Forelimb muscle (tissue), 1 donor: ENCODE measurements at regions not wholly inside any gene's neighbourhood (a gene's known extent, or its start where the extent isn't known, plus 50 kb on each side); places are given as distances from the start of the nearest gene placed in this dataset.

Experiments
- DNase-seq: peaks from one replicate; pipeline ENCODE4 v3.0.0-alpha.2; 2013; ENCODE audit warnings: low read depth

DNA sequence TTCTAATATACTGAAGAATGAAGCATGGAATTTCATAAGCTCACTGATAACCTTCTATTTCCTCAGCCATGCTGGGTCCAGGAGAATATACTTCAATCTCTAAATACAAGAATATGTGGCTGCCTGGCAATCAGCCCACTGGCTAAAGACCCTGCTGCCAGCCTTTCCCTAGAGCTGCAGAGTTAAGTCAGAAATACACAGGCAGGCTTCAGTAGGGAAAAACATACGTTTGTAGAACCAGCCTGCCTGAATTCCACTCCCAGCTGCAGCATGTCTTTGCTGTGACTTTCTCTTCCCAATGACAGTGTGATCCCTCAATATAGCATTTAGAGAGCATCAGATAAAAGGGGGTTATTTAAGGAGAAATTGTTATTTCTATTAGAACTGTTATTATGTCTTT, 289.1 kb downstream of the PCDH19 start:
- DNase-seq = no peak

DNA sequence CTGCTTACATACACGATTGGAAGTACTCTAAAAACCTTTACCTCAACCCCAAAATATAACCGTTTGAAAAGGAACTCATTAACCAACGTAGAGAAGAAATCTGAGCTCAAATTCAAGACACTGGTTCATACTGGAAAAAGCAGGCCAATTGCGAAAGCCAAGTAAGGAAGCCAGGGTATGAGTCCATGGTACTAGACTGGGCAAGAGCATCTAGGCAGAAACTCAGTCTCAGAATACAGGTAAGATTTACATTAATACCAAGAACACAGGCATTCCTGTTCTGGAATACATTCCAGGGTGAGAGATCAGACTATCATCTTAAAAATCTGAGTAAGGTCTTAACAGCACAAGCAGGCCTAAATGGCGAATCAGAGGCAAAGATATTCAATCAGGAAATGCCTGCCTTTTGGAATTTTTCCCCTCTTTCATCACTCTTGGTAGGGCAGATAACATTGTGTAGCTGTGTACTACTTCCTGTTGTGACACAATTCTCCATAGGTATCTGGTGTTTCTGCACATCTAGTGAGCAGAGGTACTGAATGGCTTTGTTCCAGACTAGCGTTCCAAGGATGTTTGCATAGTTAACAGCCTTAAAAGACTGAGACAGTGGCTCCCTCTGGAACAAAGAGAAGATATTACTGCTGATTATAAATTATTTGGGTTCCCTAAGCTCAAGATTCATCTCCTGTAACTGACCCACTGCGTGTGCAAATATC, 311.3 kb downstream of the PCDH19 start:
- DNase-seq = no peak

DNA sequence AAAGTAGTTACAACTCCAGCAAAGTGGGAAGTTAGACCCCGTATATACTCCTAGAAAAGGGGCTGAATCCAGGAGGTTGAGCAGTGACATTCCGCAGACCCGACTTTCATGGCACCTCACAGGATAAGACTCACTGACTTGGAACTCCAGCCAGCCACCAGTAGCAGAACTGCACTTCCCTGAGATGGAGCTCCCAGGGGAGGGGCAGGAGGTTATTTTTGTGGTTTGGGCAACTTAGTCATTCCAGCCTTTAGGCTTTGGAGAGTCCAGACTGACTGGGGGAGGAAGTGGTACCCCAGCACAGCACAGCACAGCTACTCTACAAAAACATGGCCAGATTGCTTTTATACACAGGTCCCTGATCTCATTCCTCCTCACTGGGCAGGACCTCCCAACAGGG, 319.1 kb downstream of the PCDH19 start:
- no peak for DNase-seq

DNA sequence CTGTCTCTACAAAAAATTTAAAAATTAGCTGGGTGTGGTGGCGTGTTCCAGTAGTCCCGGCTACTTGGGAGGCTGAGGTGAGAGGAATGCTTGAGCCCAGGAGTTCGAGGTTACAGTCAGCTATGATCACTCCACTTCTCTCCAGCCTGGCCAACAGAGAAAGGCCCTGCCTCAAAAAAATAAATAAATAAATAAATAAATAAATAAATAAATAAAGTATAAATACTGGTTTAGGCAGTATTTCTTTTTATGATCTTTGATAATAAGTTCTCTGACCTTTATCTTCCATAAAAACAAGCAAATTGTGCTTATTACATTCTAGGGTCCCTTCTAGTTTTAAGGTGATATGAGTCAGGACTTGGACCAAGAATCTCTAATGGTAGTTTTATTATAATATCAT, 320.3 kb downstream of the PCDH19 start:
- no peak for DNase-seq

DNA sequence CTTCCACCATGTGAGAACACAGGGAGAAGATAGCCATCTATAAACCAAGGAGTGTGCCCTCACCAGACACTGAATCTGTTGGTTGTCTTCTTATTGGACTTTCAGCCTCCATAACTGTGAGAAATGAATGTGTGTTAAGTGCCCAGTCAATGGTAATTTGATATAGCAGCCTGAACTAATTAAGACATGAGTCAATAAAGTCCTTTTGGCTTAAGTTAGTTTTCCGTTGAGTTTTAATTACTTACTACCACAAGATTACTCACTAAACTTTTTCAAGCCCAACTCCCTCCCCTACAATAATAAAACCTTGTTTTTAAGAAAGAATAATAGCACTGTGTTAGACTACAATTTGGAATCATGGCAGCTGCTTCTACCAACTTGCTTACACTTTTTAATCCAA, 324.2 kb downstream of the PCDH19 start:
- no peak for DNase-seq

DNA sequence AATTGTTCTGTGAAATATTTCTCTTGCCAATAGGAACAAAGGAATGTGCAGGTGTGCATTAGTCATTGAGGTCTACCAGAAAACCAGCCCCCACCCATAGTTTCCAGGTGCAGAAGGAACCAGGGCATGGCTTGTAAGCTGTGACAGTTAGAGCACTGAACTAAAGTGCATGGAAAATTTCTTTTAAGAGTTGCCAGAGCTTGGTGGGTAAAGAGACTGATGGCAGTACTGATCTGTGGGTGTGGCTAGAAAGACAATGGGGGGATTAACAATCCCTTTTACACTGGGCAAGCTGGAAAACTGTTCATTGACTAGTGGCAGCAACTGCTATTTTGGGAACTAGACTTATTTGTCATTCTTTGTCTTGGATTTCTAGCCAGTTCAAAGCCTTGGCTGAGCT, 326.9 kb downstream of the PCDH19 start:
- no peak for DNase-seq

DNA sequence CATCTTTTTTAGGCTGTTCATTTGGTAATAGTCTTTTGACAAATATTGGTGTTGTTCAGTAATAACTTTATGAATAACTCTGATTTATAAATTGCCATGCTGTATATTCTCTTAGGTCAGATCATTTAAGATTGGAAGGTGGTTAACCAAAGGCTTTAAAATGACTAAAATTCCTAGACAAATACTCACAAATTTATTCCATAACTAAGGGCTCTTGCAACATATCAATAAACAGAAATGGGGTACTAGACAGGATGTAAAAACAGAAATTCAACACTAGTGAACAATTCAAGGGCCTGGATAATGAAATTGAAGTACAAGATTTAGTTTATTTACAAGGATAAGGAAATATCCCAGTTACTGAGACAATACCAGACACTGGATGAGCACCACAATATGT, 328.6 kb downstream of the PCDH19 start:
- no peak for DNase-seq

DNA sequence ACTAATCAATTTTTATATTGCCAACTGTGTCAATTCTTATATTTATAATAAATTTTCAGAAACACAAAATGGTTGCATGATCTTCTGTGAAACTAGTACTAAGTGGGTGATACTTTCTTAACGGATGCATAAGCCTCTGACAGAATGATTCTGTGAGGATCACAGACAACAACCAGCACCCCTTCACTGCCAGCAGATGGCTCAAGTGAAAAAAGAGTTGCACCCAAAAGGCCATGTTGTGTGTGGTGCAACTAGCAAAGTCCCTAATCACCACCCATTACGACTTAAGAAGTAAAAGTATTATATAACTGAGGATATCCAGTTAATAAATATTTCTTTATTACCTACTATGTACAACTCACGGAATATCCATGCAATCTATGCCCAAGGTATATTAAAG, 334.0 kb downstream of the PCDH19 start:
- no peak for DNase-seq

DNA sequence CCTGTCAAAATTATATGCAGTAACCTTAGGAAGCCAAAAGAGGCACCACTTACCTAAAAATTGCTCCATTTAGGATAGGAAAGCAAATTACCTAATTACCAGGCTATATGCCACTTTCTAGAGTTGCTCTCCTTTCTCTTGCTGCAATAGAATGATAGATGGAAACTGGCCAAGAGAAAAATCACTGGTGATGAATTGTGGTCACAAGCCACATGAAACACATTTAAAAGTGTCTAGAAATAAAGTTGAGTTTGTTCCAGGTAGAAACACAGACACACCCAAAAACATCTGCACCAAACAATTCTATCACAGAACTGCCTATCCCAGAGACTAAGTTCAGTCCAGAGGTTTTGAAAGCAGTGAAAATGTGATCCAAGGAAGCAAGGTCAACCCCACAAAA, 337.7 kb downstream of the PCDH19 start:
- peak; percentile 58 for DNase-seq

DNA sequence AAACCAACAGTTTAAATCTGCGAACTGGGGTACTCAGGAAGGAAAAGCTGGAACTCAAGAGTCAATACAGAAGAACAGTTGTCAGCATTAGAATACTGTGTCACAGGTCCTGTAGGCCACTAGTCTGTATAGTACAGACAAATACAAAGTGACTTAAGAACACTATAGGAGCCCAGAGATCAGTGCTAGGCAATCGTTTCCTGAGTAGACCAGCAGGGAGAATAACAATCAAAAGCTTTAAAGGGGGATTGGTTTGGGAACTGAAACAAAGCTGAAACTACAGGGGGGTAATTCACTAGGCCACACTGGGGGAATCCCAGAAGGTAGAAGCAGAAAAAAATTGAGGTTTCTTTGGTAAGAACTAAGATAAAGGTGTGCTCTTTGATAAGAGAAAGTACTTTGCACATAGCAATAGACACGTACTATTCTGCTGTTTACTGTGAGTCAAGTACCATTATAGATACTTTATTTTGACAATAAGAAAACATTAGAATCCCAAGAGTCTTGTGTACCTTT, 339.7 kb downstream of the PCDH19 start:
- DNase-seq = no peak

DNA sequence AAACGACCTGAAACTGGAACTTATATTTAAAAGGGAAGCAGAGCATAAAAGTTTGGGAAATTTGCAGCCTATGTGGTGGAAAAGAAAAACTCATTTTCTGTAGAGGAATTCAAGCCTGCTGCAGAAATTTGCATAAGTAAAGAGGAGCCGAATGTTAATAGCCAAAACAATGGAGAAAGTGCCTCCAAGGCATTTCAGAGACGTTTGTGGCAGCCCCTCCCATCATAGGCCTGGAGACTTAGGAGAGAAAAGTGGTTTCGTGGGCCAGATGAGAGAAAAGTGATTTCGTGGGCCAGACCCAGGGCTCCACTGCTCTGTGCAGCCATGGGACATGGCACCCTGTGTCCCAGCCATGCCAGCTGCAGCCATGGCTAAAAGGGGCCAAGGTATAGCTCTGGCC, 361.9 kb downstream of the PCDH19 start:
- DNase-seq = no peak
